K562 (cell line): ENCODE measurements at regions not wholly inside any gene's neighbourhood (a gene's known extent, or its start where the extent isn't known, plus 50 kb on each side); places are given as distances from the start of the nearest gene placed in this dataset.

ENCODE experiments used
- ATAC-seq: fragments of 200-7000 bp; cut with Tn5 transposase; 3 replicates; pipeline ENCODE4 v1.9.1; 2020; ENCODE audit warnings: moderate library complexity
- BruUV-seq: library from RNA; stranded (reverse); fragments of 400-500 nt; replicated peaks from 2 replicates; lab custom pipeline; 2021; lab: Mats Ljungman, UMichigan
- CTCF ChIA-PET: fragments of 300-600 bp; formaldehyde crosslinking; extraction: SDS; loops from one replicate; lab custom pipeline; 2021; ENCODE audit warnings: low intra/inter-chr PET ratio; lab: Yijun Ruan, JAX
- POLR2A ChIA-PET: fragments of 300-600, 350-650 bp; sonication (Branson Sonifier 250); formaldehyde crosslinking; extraction: SDS; loops from one replicate; lab custom pipeline; 2021; ENCODE audit warnings: antibody characterized with exemption, inconsistent platforms; lab: Yijun Ruan, JAX
- DNase-seq, 4 experiments: peaks; one replicate each; pipeline versions ENCODE4 v3.0.0 to v3.0.0-alpha.2; 2011 to 2018; ENCODE audit warnings: low spot score in 3 of 4, mixed read lengths in 3 of 4; ENCODE audit errors: extremely low read depth in 1 of 4
- FAIRE-seq: peaks from 2 replicates; lab custom pipeline; 2011; peaks lifted over from hg19 to GRCh38; lab: Jason Lieb, UNC
- H2AFZ ChIP-seq: 2 replicates; pipeline ENCODE4 v1.6.0; 2011; ENCODE audit warnings: low read depth, low read length, control low read depth, inconsistent platforms
- H3K27ac ChIP-seq: fragments of 200-600 bp; 3 replicates; pipeline ENCODE4 v1.8.0; 2011; ENCODE audit warnings: low read depth, mild to moderate bottlenecking, control low read depth, inconsistent platforms, low read length, moderate library complexity, mixed read lengths; ENCODE audit errors: extremely low read depth
- H3K27me3 ChIP-seq, 2 experiments: fragments of 300-600 bp in 1 of 2; 2 replicates in 1 of 2; 3 replicates in 1 of 2; pipeline versions ENCODE4 v1.6.0 to v1.8.0; 2011; ENCODE audit warnings: inconsistent platforms in 2 of 2, low read length in 2 of 2, mild to moderate bottlenecking in 1 of 2, mixed read lengths in 1 of 2, moderate library complexity in 1 of 2; ENCODE audit not compliant: control insufficient read depth in 2 of 2, insufficient read depth in 2 of 2
- H3K36me3 ChIP-seq: fragments of 300-600 bp; 3 replicates; pipeline ENCODE4 v1.8.0; 2011; ENCODE audit warnings: mild to moderate bottlenecking, low read length, inconsistent platforms; ENCODE audit not compliant: control insufficient read depth, insufficient read depth
- H3K4me1 ChIP-seq, 2 experiments: fragments of 200-600 bp in 1 of 2; replicated peaks in 1 of 2; 2 replicates in 1 of 2; 3 replicates in 1 of 2; pipeline versions ENCODE4 v1.5.1 to v1.8.0; 2011; ENCODE audit warnings: inconsistent platforms in 2 of 2, low read length in 2 of 2, mild to moderate bottlenecking in 1 of 2, mixed read lengths in 1 of 2, moderate library complexity in 1 of 2; ENCODE audit not compliant: control insufficient read depth in 2 of 2, insufficient read depth in 2 of 2
- H3K4me2 ChIP-seq: 2 replicates; pipeline ENCODE4 v1.6.1; 2011; ENCODE audit warnings: low read length, control low read depth, inconsistent platforms, mixed read lengths; ENCODE audit not compliant: insufficient read depth
- H3K4me3 ChIP-seq: fragments of 200-600 bp; sonication (generic), shearing (Covaris generic); 2 replicates; pipeline ENCODE4 v1.5.1; 2016; ENCODE audit warnings: control low read depth, inconsistent platforms
- H3K79me2 ChIP-seq: fragments of 200-600 bp; 3 replicates; pipeline ENCODE4 v1.8.0; 2011; ENCODE audit warnings: low read length, inconsistent platforms; ENCODE audit not compliant: control insufficient read depth, insufficient read depth
- H3K9ac ChIP-seq, 2 experiments: 2 replicates each; pipeline versions ENCODE4 v1.6.0 to v1.6.1; 2011; ENCODE audit warnings: low read depth in 2 of 2, low read length in 2 of 2, control low read depth in 1 of 2, inconsistent platforms in 1 of 2, mild to moderate bottlenecking in 1 of 2, mixed read lengths in 1 of 2; ENCODE audit not compliant: insufficient read depth in 1 of 2
- H3K9me1 ChIP-seq: one replicate; pipeline ENCODE4 v1.6.0; 2011; ENCODE audit warnings: inconsistent platforms, mild to moderate bottlenecking, low read length, moderate library complexity; ENCODE audit not compliant: control insufficient read depth, insufficient read depth
- H3K9me3 ChIP-seq: replicated peaks from 2 replicates; pipeline ENCODE4 v1.5.1; 2011; ENCODE audit warnings: low read depth, low read length, inconsistent platforms; ENCODE audit not compliant: control insufficient read depth, insufficient read depth
- H4K20me1 ChIP-seq: replicated peaks from 2 replicates; pipeline ENCODE4 v1.6.1; 2011; ENCODE audit warnings: low read length, inconsistent platforms, mixed read lengths; ENCODE audit not compliant: control insufficient read depth, insufficient read depth
- EWSR1 ChIP-seq: fragments of 450-650 bp; IDR thresholded peaks from 2 replicates; pipeline ENCODE4 v1.6.1; 2018; ENCODE audit warnings: borderline replicate concordance, mild to moderate bottlenecking, low read depth, moderate library complexity; ENCODE audit not compliant: partially characterized antibody
- GTF2E2 ChIP-seq: fragments of 200-800 bp; sonication (Bioruptor generic); IDR thresholded peaks from 2 replicates; pipeline ENCODE4 v1.6.1; 2016; ENCODE audit warnings: missing genetic modification characterization, missing compliant biosample characterization
- IRF9 ChIP-seq: fragments of 450-650 bp; IDR thresholded peaks from 2 replicates; pipeline ENCODE4 v1.6.1; 2016; ENCODE audit warnings: missing biosample characterization, missing genetic modification characterization
- KAT2B ChIP-seq: IDR thresholded peaks from one replicate; pipeline ENCODE4 v1.6.1; 2012; ENCODE audit warnings: low read depth, mild to moderate bottlenecking, control low read depth, inconsistent platforms, low read length, moderate library complexity
- MCM5 ChIP-seq: fragments of 450-650 bp; IDR thresholded peaks from 2 replicates; pipeline ENCODE4 v1.6.1; 2016; ENCODE audit warnings: low read depth
- MCM7 ChIP-seq, 2 experiments: fragments of 450-650 bp; IDR thresholded peaks; 2 replicates each; pipeline ENCODE4 v1.6.1; 2016 to 2018
- MEF2A ChIP-seq: IDR thresholded peaks from 2 replicates; pipeline ENCODE4 v1.6.1; 2011; ENCODE audit warnings: low read depth, mild to moderate bottlenecking, low read length, moderate library complexity; ENCODE audit not compliant: control insufficient read depth
- MEIS2 ChIP-seq: fragments of 450-650 bp; IDR thresholded peaks from 2 replicates; pipeline ENCODE4 v1.6.1; 2014; ENCODE audit warnings: mild to moderate bottlenecking; ENCODE audit not compliant: partially characterized antibody
- MTA2 ChIP-seq: fragments of 450-650 bp; IDR thresholded peaks from 2 replicates; pipeline ENCODE4 v1.6.1; 2016; ENCODE audit warnings: low read depth
- SMAD1 ChIP-seq: fragments of 150-350 bp; IDR thresholded peaks from 2 replicates; pipeline ENCODE4 v1.6.1; 2014; ENCODE audit warnings: low read length, low read depth; ENCODE audit not compliant: partially characterized antibody
- TGIF2 ChIP-seq: sonication (generic); formaldehyde crosslinking; IDR thresholded peaks from 2 replicates; pipeline ENCODE4 v1.8.1; 2022; ENCODE audit warnings: mild to moderate bottlenecking, missing genetic modification reagents, moderate library complexity
- ZBTB40 ChIP-seq, 2 experiments: fragments of 450-650 bp in 1 of 2; sonication (generic) in 1 of 2; formaldehyde crosslinking in 1 of 2; IDR thresholded peaks; 2 replicates each; pipeline versions ENCODE4 v1.7.1 to v1.9.0; 2016 to 2022; ENCODE audit warnings: inconsistent platforms in 1 of 2, mild to moderate bottlenecking in 1 of 2, missing genetic modification reagents in 1 of 2
- ZNF274 ChIP-seq: IDR thresholded peaks from 2 replicates; pipeline ENCODE4 v1.6.1; 2011; ENCODE audit warnings: low read depth, mild to moderate bottlenecking, low read length, moderate library complexity, borderline replicate concordance
- WGBS: fragments of 100-300 bp; shearing (Covaris generic); methylation state at CpG from one replicate; pipeline ENCODE4 v1.1.6; 2016; ENCODE audit warnings: low coverage, mixed read lengths; ENCODE audit not compliant: insufficient coverage; ENCODE audit errors: missing lambda C conversion rate; 5-methylcytosine and 5-hydroxymethylcytosine counted together
- in situ Hi-C: fragments of 300-500 bp; cut with MboI; formaldehyde crosslinking; loops from 4 replicates; pipeline ENCODE4 v1.15.0; 2018; ENCODE audit warnings: inconsistent platforms, mixed read lengths
- intact Hi-C: fragments of 100-400 bp; cut with micrococcal nuclease; formaldehyde crosslinking; loops from 2 replicates; pipeline ENCODE4 v1.14.2; 2022

- no peaks in the 10 kb centered on the region for H3K9me1 ChIP-seq
- H3K9me3 ChIP-seq, result no peaks in the 10 kb centered on the region
- H3K4me1 ChIP-seq, result no peaks in the 10 kb centered on the region
- no peak overlapping the region for H3K4me3 ChIP-seq
- H3K27me3 ChIP-seq, result peaks cover 10 to 18% of the 10 kb centered on the region in 2 experiments; a peak in 4 of 5 replicates
- intact Hi-C loops (no loop called here), in situ Hi-C loops (no loop called here)
- ChIA-PET CTCF (no interaction called here), POLR2A (no interaction called here)
- DNase-seq (no peak), ATAC-seq (no peak), FAIRE-seq (no peak)
- H3K4me2 ChIP-seq, result no peak overlapping the region
- H2AFZ ChIP-seq, result no peak overlapping the region
- H4K20me1 ChIP-seq, result no peaks in the 10 kb centered on the region
- BruUV-seq, result no TSS peak
- WGBS, result 0% methylated on average over 2 of the region's 2 CpGs
- no peaks in the 10 kb centered on the region for H3K36me3 ChIP-seq
- no peak overlapping the region for H3K27ac ChIP-seq
- H3K79me2 ChIP-seq, result no peaks in the 10 kb centered on the region
- H3K9ac ChIP-seq, result no peak overlapping the region
- TF ChIP-seq KAT2B (no peak), EWSR1 (no peak), MTA2 (no peak), TGIF2 (CRISPR knock-in tag) (no peak), GTF2E2 (tag) (no peak), ZBTB40 (IDR thresholded peaks at IDR 0.05) (no peak), ZBTB40 (CRISPR knock-in tag; IDR thresholded peaks at IDR 0.05) (no peak), SMAD1 (no peak), IRF9 (tag) (no peak), ZNF274 (no peak), MCM7 (IDR thresholded peaks at IDR 0.05) (no peak), MEIS2 (no peak), MCM5 (no peak), MEF2A (no peak)
Measured at GRCh38 chr2:216319771-216320170, 52.5 kb downstream of the MARCHF4 start.
